Coronary artery (tissue), 2 donors: ENCODE measurements at regions not wholly inside any gene's neighbourhood (a gene's known extent, or its start where the extent isn't known, plus 50 kb on each side); places are given as distances from the start of the nearest gene placed in this dataset.

Experiments used
- DNase-seq: peaks from one replicate; pipeline ENCODE4 v3.0.0-alpha.2; 2017; ENCODE audit warnings: low spot score
- H3K27ac ChIP-seq, 2 donors: fragments of 200-600 bp; sonication (generic); one replicate each; pipeline ENCODE4 v1.5.1; 2016 to 2019
- H3K4me3 ChIP-seq: fragments of 200-600 bp; sonication (generic); 2 replicates; pipeline ENCODE4 v1.5.1; 2016; ENCODE audit warnings: mild to moderate bottlenecking, moderate library complexity
- CTCF ChIP-seq: fragments of 200-600 bp; sonication (generic); IDR thresholded peaks from one replicate; pipeline ENCODE4 v1.5.1; 2019; ENCODE audit warnings: antibody characterized with exemption

DNA sequence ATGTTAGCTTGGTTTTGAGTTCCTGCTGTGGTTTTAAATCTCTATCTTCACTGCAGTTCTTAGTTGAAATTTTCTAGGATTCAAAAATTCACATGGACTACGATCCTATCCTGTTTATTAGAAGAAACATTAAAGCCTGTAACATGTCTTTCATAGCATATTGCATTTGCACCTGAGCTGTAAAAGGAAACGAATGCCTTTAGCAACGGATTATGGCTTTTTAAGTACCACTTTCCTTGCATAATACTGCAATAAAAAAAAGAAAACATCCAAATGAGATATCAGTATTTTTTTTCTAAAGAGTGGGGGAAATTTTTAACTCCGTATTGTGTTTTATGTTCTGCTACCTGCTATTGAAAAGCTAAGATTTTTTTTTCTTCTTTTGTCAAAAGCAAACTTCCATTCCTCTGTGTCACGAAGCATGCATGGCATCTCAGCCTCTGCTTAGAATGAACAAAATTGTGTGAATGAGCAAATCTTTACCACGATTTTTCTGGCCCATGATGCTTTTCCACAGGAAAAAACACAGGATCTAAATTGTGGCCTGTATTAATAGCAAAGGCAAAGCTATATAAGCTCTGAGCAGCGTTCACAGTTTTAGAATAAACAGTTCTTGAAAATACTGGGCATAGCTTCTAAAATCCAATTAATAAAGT lies 110.0 kb upstream of the CDIN1 start:
- no peak for DNase-seq

GRCh38 chr15:36472672-36473071 lies 106.8 kb upstream of the CDIN1 start:
- no peak for DNase-seq
- Histone ChIP-seq H3K4me3 (no peak overlapping the region), H3K27ac (no peak overlapping the region)
- no peak for TF ChIP-seq CTCF

More for the DNA sequence above, 110.0 kb upstream of the CDIN1 start:
- H3K27ac ChIP-seq: no peak overlapping the region
- no peak for TF ChIP-seq CTCF
- no peak overlapping the region for H3K4me3 ChIP-seq

DNA sequence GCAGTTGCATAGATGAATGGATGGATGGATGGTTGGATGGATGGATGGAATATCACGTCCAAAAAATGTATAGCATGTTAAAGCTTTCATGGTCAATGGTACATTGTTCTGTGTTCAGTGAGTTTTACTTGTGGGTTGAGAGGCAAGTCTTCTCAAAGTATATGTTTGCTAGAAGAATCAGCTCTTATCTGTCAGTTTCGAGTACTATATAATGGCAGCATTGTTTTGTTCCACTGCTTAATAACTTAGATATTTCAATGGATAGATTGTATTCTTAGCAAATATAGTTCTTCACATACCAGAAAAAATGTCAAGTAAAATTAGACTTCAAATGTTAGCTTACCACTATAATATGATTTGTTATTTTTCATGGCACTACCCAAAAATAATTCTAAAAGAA lies 100.9 kb upstream of the CDIN1 start:
- TF ChIP-seq CTCF: no peak
- Histone ChIP-seq H3K27ac (no peak overlapping the region), H3K4me3 (no peak overlapping the region)
- no peak for DNase-seq

GRCh38 chr15:36479200-36479896 lies 100.1 kb upstream of the CDIN1 start:
- Histone ChIP-seq H3K4me3 (no peak overlapping the region), H3K27ac (no peak overlapping the region)
- no peak for TF ChIP-seq CTCF
- no peak for DNase-seq

GRCh38 chr15:36481156-36481555 lies 98.3 kb upstream of the CDIN1 start:
- DNase-seq: no peak
- H3K27ac ChIP-seq: no peak overlapping the region
- no peak overlapping the region for H3K4me3 ChIP-seq
- TF ChIP-seq CTCF: no peak

DNA sequence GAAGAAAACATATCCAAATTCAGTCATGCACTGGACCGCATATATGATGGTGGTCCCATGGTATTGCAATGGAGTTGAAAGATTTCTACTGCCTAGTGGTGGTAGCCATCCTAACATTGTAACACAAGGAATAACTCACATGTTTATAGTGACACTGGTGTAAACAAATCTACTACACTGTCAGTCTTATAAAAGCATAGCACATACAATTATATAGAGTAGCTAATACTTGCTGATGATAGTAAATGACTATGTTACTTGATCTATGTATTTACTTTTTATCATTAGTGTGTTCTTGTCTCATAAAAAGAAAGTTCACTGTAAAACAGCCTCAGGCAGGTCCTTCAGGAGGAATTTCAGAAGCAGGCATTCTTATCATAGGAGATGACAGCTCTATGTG lies 96.0 kb upstream of the CDIN1 start:
- DNase-seq: no peak
- no peak overlapping the region for H3K27ac ChIP-seq
- H3K4me3 ChIP-seq: no peak overlapping the region
- TF ChIP-seq CTCF: no peak
